Esophagus muscularis mucosa (tissue), 4 donors: ENCODE measurements at regions not wholly inside any gene's neighbourhood (a gene's known extent, or its start where the extent isn't known, plus 50 kb on each side); places are given as distances from the start of the nearest gene placed in this dataset.

Experiments
- DNase-seq: peaks from one replicate; pipeline ENCODE4 v3.0.0-alpha.2; 2017; ENCODE audit errors: extremely low spot score
- H3K27ac ChIP-seq, 4 donors: fragments of 200-600 bp; sonication (generic); replicated peaks in 1 of 4; 1 replicate in 3 of 4; 2 replicates in 1 of 4; pipeline ENCODE4 v1.5.1; 2016 to 2019; ENCODE audit warnings: mild to moderate bottlenecking in 1 of 4
- H3K27me3 ChIP-seq, 4 donors: fragments of 200-600 bp; sonication (generic); one replicate each; pipeline versions ENCODE4 v1.5.1 to v1.6.0; 2016 to 2019
- H3K36me3 ChIP-seq, 4 donors: fragments of 200-600 bp; sonication (generic); one replicate each; pipeline ENCODE4 v1.5.1; 2016 to 2019
- H3K4me1 ChIP-seq, 4 donors: fragments of 200-600 bp; sonication (generic); one replicate each; pipeline ENCODE4 v1.5.1; 2016 to 2019
- H3K4me3 ChIP-seq, 4 donors: fragments of 200-600 bp; sonication (generic); 1 replicate in 2 of 4; 2 replicates in 2 of 4; pipeline ENCODE4 v1.5.1; 2016 to 2019; ENCODE audit warnings: mild to moderate bottlenecking in 4 of 4, moderate library complexity in 1 of 4
- H3K9me3 ChIP-seq, 4 donors: fragments of 200-600 bp; sonication (generic); 1 replicate in 3 of 4; 2 replicates in 1 of 4; pipeline ENCODE4 v1.5.1; 2016 to 2019
- EP300 ChIP-seq: sonication (generic); formaldehyde crosslinking; IDR thresholded peaks from one replicate; pipeline ENCODE4 v1.6.1; 2017; ENCODE audit warnings: antibody characterized with exemption
- POLR2A ChIP-seq: fragments of 450-650 bp; IDR thresholded peaks from one replicate; pipeline ENCODE4 v1.6.1; 2017; ENCODE audit warnings: antibody characterized with exemption, moderate library complexity, mild to moderate bottlenecking, low read depth
- POLR2AphosphoS5 ChIP-seq, 2 donors: sonication (generic); formaldehyde crosslinking; IDR thresholded peaks; one replicate each; pipeline ENCODE4 v1.6.1; 2017; ENCODE audit warnings: antibody characterized with exemption in 2 of 2
- WGBS: methylation state at CpG from one replicate; pipeline ENCODE4 v1.1.5; 2018; 5-methylcytosine and 5-hydroxymethylcytosine counted together
- intact Hi-C: fragments of 100-400 bp; cut with DNase I; formaldehyde crosslinking; loops from one replicate; pipeline ENCODE4 v1.15.1; 2023
- TF ChIP-seq, protein P1 (sequence below), 3 experiments: fragments of 200-600 bp in 2 of 3; fragments of 450-650 bp in 1 of 3; sonication (generic) in 2 of 3; IDR thresholded peaks; one replicate each; pipeline ENCODE4 v1.5.1; 2017 to 2019; ENCODE audit warnings: antibody characterized with exemption in 3 of 3, mild to moderate bottlenecking in 2 of 3, moderate library complexity in 1 of 3

GRCh38 chr2:123036300-123036699 lies 988.8 kb upstream of the CNTNAP5 start:
- no peaks in the 10 kb centered on the region for H3K36me3 ChIP-seq
- no peak overlapping the region for H3K27ac ChIP-seq
- TF ChIP-seq EP300 (no peak), POLR2AphosphoS5 (IDR thresholded peaks at IDR 0.05) (no peak), POLR2A (no peak)
- TF ChIP-seq, protein P1, sequence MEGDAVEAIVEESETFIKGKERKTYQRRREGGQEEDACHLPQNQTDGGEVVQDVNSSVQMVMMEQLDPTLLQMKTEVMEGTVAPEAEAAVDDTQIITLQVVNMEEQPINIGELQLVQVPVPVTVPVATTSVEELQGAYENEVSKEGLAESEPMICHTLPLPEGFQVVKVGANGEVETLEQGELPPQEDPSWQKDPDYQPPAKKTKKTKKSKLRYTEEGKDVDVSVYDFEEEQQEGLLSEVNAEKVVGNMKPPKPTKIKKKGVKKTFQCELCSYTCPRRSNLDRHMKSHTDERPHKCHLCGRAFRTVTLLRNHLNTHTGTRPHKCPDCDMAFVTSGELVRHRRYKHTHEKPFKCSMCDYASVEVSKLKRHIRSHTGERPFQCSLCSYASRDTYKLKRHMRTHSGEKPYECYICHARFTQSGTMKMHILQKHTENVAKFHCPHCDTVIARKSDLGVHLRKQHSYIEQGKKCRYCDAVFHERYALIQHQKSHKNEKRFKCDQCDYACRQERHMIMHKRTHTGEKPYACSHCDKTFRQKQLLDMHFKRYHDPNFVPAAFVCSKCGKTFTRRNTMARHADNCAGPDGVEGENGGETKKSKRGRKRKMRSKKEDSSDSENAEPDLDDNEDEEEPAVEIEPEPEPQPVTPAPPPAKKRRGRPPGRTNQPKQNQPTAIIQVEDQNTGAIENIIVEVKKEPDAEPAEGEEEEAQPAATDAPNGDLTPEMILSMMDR (IDR thresholded peaks at IDR 0.05): no peak
- intact Hi-C loops: no loop called here
- no peak for DNase-seq
- no peaks in the 10 kb centered on the region for H3K4me1 ChIP-seq
- no peak overlapping the region for H3K4me3 ChIP-seq
- H3K9me3 ChIP-seq: peaks cover 0 to 13% (median 9%) of the 10 kb centered on the region in 4 donors
- no peaks in the 10 kb centered on the region for H3K27me3 ChIP-seq

GRCh38 chr2:123040506-123040905 lies 984.6 kb upstream of the CNTNAP5 start:
- peaks cover 0 to 8% (median 3%) of the 10 kb centered on the region in 4 donors for H3K9me3 ChIP-seq
- H3K36me3 ChIP-seq: no peaks in the 10 kb centered on the region
- TF ChIP-seq EP300 (no peak), POLR2AphosphoS5 (IDR thresholded peaks at IDR 0.05) (no peak)
- H3K4me1 ChIP-seq: no peaks in the 10 kb centered on the region
- intact Hi-C loops: no loop called here
- no peak for DNase-seq
- H3K27ac ChIP-seq: no peak overlapping the region
- H3K27me3 ChIP-seq: no peaks in the 10 kb centered on the region
- 88% methylated on average over 1 of the region's 1 CpG for WGBS
- no peak overlapping the region for H3K4me3 ChIP-seq

- H3K9me3 ChIP-seq: no peaks in the 10 kb centered on the region
- intact Hi-C loops: no loop called here
- H3K4me1 ChIP-seq: no peaks in the 10 kb centered on the region
- no peak for DNase-seq
- 100% methylated on average over 1 of the region's 1 CpG for WGBS
- H3K36me3 ChIP-seq: no peaks in the 10 kb centered on the region
- TF ChIP-seq POLR2AphosphoS5 (IDR thresholded peaks at IDR 0.05) (no peak), EP300 (no peak), POLR2A (no peak)
- TF ChIP-seq, protein P1 (IDR thresholded peaks at IDR 0.05): no peak
- no peak overlapping the region for H3K27ac ChIP-seq
- H3K27me3 ChIP-seq: no peaks in the 10 kb centered on the region
- no peak overlapping the region for H3K4me3 ChIP-seq
These were observed 981.6 kb upstream of the CNTNAP5 start for GRCh38 chr2:123043458-123043857.

DNA sequence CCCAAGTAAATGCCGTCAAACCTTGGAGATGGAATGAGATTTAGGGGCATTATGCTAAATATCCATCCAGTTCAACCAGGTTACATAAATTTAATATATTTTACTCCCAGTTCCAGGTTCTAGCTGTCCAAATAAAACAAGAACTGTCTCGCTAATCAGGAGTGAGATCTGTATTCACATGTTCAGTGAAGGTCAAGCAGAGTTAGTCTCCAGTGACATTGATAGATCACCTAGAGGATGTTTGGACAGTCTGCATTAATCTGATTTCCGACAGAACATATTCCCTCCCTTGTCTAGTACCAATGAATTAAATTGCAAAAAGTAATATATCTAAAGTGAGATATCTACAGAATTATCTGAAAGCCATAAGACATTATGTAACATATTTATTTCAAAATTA lies 979.4 kb upstream of the CNTNAP5 start:
- no peak for DNase-seq
- H3K4me3 ChIP-seq: no peak overlapping the region
- 61% methylated on average over 3 of the region's 3 CpGs for WGBS
- H3K9me3 ChIP-seq: no peaks in the 10 kb centered on the region
- no peak overlapping the region for H3K27ac ChIP-seq
- intact Hi-C loops: no loop called here
- H3K36me3 ChIP-seq: no peaks in the 10 kb centered on the region
- no peaks in the 10 kb centered on the region for H3K4me1 ChIP-seq
- TF ChIP-seq EP300 (no peak), POLR2AphosphoS5 (IDR thresholded peaks at IDR 0.05) (no peak), POLR2A (no peak)
- TF ChIP-seq, protein P1 (IDR thresholded peaks at IDR 0.05): no peak
- H3K27me3 ChIP-seq: no peaks in the 10 kb centered on the region

- Histone ChIP-seq H3K27me3 (no peaks in the 10 kb centered on the region), H3K4me3 (no peak overlapping the region), H3K4me1 (no peaks in the 10 kb centered on the region), H3K36me3 (no peaks in the 10 kb centered on the region), H3K9me3 (no peaks in the 10 kb centered on the region), H3K27ac (no peak overlapping the region)
- no peak for TF ChIP-seq EP300
- TF ChIP-seq POLR2AphosphoS5 (IDR thresholded peaks at IDR 0.05): no peak
- no peak for TF ChIP-seq POLR2A
- TF ChIP-seq, protein P1 (IDR thresholded peaks at IDR 0.05): no peak
- no peak for DNase-seq
- intact Hi-C loops: no loop called here
These were observed 977.9 kb upstream of the CNTNAP5 start for GRCh38 chr2:123047186-123047585.
